H9 (cell line): ENCODE measurements at regions not wholly inside any gene's neighbourhood (a gene's known extent, or its start where the extent isn't known, plus 50 kb on each side); places are given as distances from the start of the nearest gene placed in this dataset.

Experiments
- DNase-seq: peaks from one replicate; pipeline ENCODE4 v3.0.0-alpha.2; 2017
- H2AFZ ChIP-seq: one replicate; pipeline ENCODE4 v1.6.1; 2013; ENCODE audit warnings: mild to moderate bottlenecking, low read length, control low read depth, moderate library complexity
- H2AK5ac ChIP-seq: 2 replicates; pipeline ENCODE4 v1.6.1; 2013; ENCODE audit warnings: low read length, control low read depth, mixed read lengths; ENCODE audit not compliant: insufficient read length
- H2BK120ac ChIP-seq: one replicate; pipeline ENCODE4 v1.6.1; 2013; ENCODE audit warnings: low read depth, mild to moderate bottlenecking, low read length, control low read depth, inconsistent platforms; ENCODE audit not compliant: poor library complexity, severe bottlenecking
- H2BK12ac ChIP-seq: 2 replicates; pipeline ENCODE4 v1.6.1; 2013; ENCODE audit warnings: low read length, control low read depth, mixed read lengths, low read depth; ENCODE audit not compliant: insufficient read length
- H2BK15ac ChIP-seq: 2 replicates; pipeline ENCODE4 v1.6.1; 2013; ENCODE audit warnings: low read depth, low read length, control low read depth
- H2BK20ac ChIP-seq: one replicate; pipeline ENCODE4 v1.6.1; 2013; ENCODE audit warnings: low read depth, mild to moderate bottlenecking, low read length, control low read depth, inconsistent platforms; ENCODE audit not compliant: poor library complexity, severe bottlenecking
- H2BK5ac ChIP-seq: 2 replicates; pipeline ENCODE4 v1.6.1; 2013; ENCODE audit warnings: low read length, control low read depth, mixed read lengths; ENCODE audit not compliant: insufficient read length
- H3K14ac ChIP-seq: 2 replicates; pipeline ENCODE4 v1.6.1; 2013; ENCODE audit warnings: low read length, control low read depth; ENCODE audit not compliant: insufficient read depth
- H3K18ac ChIP-seq: 2 replicates; pipeline ENCODE4 v1.6.1; 2013; ENCODE audit warnings: low read depth, mild to moderate bottlenecking, mixed read lengths, low read length, control low read depth; ENCODE audit not compliant: insufficient read length
- H3K23ac ChIP-seq: 2 replicates; pipeline ENCODE4 v1.6.1; 2013; ENCODE audit warnings: low read length, control low read depth, mixed read lengths, low read depth; ENCODE audit not compliant: insufficient read length
- H3K23me2 ChIP-seq: 2 replicates; pipeline ENCODE4 v1.6.1; 2013; ENCODE audit warnings: low read depth, mild to moderate bottlenecking, mixed read lengths, low read length, control low read depth; ENCODE audit not compliant: insufficient read length, poor library complexity, severe bottlenecking
- H3K27ac ChIP-seq: 2 replicates; pipeline ENCODE4 v1.5.1; 2013; ENCODE audit warnings: low read length, control low read depth, mixed read lengths, low read depth; ENCODE audit not compliant: insufficient read length
- H3K27me3 ChIP-seq: 2 replicates; pipeline ENCODE4 v1.6.1; 2013; ENCODE audit warnings: low read length, control low read depth, inconsistent platforms; ENCODE audit not compliant: insufficient read depth
- H3K4ac ChIP-seq: 2 replicates; pipeline ENCODE4 v1.6.1; 2013; ENCODE audit warnings: low read depth, mild to moderate bottlenecking, control low read depth, inconsistent platforms, low read length, moderate library complexity
- H3K4me1 ChIP-seq: 2 replicates; pipeline ENCODE4 v1.6.1; 2013; ENCODE audit warnings: low read length, control low read depth, inconsistent platforms; ENCODE audit not compliant: insufficient read depth
- H3K4me2 ChIP-seq: 2 replicates; pipeline ENCODE4 v1.6.1; 2013; ENCODE audit warnings: low read length, control low read depth, mixed read lengths; ENCODE audit not compliant: insufficient read length, insufficient read depth
- H3K56ac ChIP-seq: 2 replicates; pipeline ENCODE4 v1.6.1; 2013; ENCODE audit warnings: low read depth, mild to moderate bottlenecking, mixed read lengths, low read length, control low read depth; ENCODE audit not compliant: insufficient read length
- H3K79me1 ChIP-seq: 2 replicates; pipeline ENCODE4 v1.6.1; 2013; ENCODE audit warnings: low read depth, mild to moderate bottlenecking, moderate library complexity, low read length, control low read depth, inconsistent platforms; ENCODE audit not compliant: insufficient read depth, poor library complexity, severe bottlenecking
- H3K79me2 ChIP-seq: 2 replicates; pipeline ENCODE4 v1.6.1; 2013; ENCODE audit warnings: low read length, control low read depth, inconsistent platforms; ENCODE audit not compliant: insufficient read depth
- H3K9ac ChIP-seq: 2 replicates; pipeline ENCODE4 v1.6.1; 2013; ENCODE audit warnings: low read length, control low read depth, mixed read lengths; ENCODE audit not compliant: insufficient read length; ENCODE audit errors: extremely low read depth
- H3K9me3 ChIP-seq: one replicate; pipeline ENCODE4 v1.6.1; 2013; ENCODE audit warnings: low read depth, low read length, inconsistent platforms; ENCODE audit not compliant: control insufficient read depth
- H3T11ph ChIP-seq: one replicate; pipeline ENCODE4 v1.6.1; 2013; ENCODE audit warnings: mild to moderate bottlenecking, low read length, control low read depth, inconsistent platforms
- H4K20me1 ChIP-seq: one replicate; pipeline ENCODE4 v1.6.1; 2013; ENCODE audit not compliant: control insufficient read depth, insufficient read length, insufficient read depth
- H4K5ac ChIP-seq: 2 replicates; pipeline ENCODE4 v1.6.1; 2013; ENCODE audit warnings: low read depth, mild to moderate bottlenecking, mixed read lengths, low read length, control low read depth; ENCODE audit not compliant: insufficient read length
- H4K8ac ChIP-seq: replicated peaks from 2 replicates; pipeline ENCODE4 v1.6.1; 2013; ENCODE audit warnings: low read length, control low read depth, mixed read lengths, low read depth; ENCODE audit not compliant: insufficient read length
- H4K91ac ChIP-seq: 2 replicates; pipeline ENCODE4 v1.6.1; 2013; ENCODE audit warnings: low read depth, mild to moderate bottlenecking, moderate library complexity, mixed read lengths, low read length, control low read depth; ENCODE audit not compliant: insufficient read length
- H3K27ac Mint-ChIP-seq, 3 experiments: 2 replicates in 2 of 3; 3 replicates in 1 of 3; pipeline ENCODE4 v1.8.0; 2020 to 2021; ENCODE audit warnings: mixed read lengths in 3 of 3, mild to moderate bottlenecking in 1 of 3, moderate library complexity in 1 of 3
- H3K27me3 Mint-ChIP-seq: 2 replicates; pipeline ENCODE4 v1.8.0; 2021; ENCODE audit warnings: low read depth, mild to moderate bottlenecking, moderate library complexity, mixed read lengths
- H3K36me3 Mint-ChIP-seq, 3 experiments: 2 replicates in 2 of 3; 3 replicates in 1 of 3; pipeline ENCODE4 v1.8.0; 2020 to 2021; ENCODE audit warnings: low read depth in 3 of 3, mixed read lengths in 3 of 3; ENCODE audit not compliant: insufficient read depth in 1 of 3
- H3K4me1 Mint-ChIP-seq, 2 experiments: 2 replicates each; pipeline ENCODE4 v1.8.0; 2020; ENCODE audit warnings: mixed read lengths in 2 of 2
- H3K4me3 Mint-ChIP-seq, 2 experiments: 2 replicates in 1 of 2; 3 replicates in 1 of 2; pipeline ENCODE4 v1.8.0; 2020 to 2021; ENCODE audit warnings: mild to moderate bottlenecking in 2 of 2, mixed read lengths in 2 of 2, moderate library complexity in 1 of 2
- H3K9me3 Mint-ChIP-seq, 2 experiments: 2 replicates in 1 of 2; 3 replicates in 1 of 2; pipeline ENCODE4 v1.8.0; 2020; ENCODE audit warnings: mild to moderate bottlenecking in 2 of 2, mixed read lengths in 2 of 2, moderate library complexity in 1 of 2
- WGBS: extraction: QIAGEN DNeasy Blood & Tissue Kit; methylation state at CpG from one replicate; pipeline ENCODE4 v1.1.7; 2013; ENCODE audit warnings: missing lambda C conversion rate, low lambda C conversion rate, mixed read lengths; ENCODE audit not compliant: insufficient read length; ENCODE audit errors: extremely low coverage; 5-methylcytosine and 5-hydroxymethylcytosine counted together
- TF ChIP-seq, protein P1 (sequence below): fragments of 200-600 bp; sonication (generic); conservative IDR thresholded peaks from 3 replicates; pipeline ENCODE4 v1.8.0; 2021; ENCODE audit warnings: antibody characterized with exemption, mild to moderate bottlenecking

DNA sequence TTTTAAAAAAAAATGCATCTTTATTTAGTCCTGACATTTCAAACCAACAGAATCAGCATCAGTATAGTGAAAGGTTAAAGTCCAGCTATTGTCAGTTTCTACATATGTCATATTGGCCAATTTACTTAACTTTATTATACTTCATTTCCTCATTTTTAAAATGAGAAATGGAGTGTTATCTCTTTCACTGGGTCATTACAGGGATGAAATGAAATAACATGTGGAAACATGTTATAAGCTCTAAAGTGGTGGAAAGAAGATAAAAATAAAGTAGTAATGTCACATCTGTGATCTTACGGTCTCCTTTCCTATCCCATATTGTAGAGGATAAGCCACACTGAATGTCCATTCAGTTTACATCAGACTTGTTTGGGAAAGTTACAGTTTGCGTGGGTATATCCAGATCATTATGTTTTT is 780.1 kb downstream of the TUSC7 start:
- H3K4me2 ChIP-seq, result no peak overlapping the region
- H3K4ac ChIP-seq, result no peak overlapping the region
- DNase-seq, result no peak
- no peak overlapping the region for H3K56ac ChIP-seq
- no peaks in the 10 kb centered on the region for H3K23me2 ChIP-seq
- H3K4me1 ChIP-seq, result peaks cover 4% of the 10 kb centered on the region; the same call in 1 of the 2 replicates
- H3K27me3 Mint-ChIP-seq, result no peaks in the 10 kb centered on the region
- H3K4me1 Mint-ChIP-seq, result peaks cover 14% of the 10 kb centered on the region in 2 experiments
- no peak overlapping the region for H2AFZ ChIP-seq
- no peaks in the 10 kb centered on the region for H3K36me3 Mint-ChIP-seq
- H3K14ac ChIP-seq, result no peak overlapping the region
- no peaks in the 10 kb centered on the region for H3K79me2 ChIP-seq
- no peak overlapping the region for H3K23ac ChIP-seq
- no peaks in the 10 kb centered on the region for H3K9me3 ChIP-seq
- no peaks in the 10 kb centered on the region for H4K20me1 ChIP-seq
- no peak overlapping the region for H2BK20ac ChIP-seq
- H3K4me3 Mint-ChIP-seq, result no peak overlapping the region
- no peak overlapping the region for H4K8ac ChIP-seq
- H4K91ac ChIP-seq, result no peak overlapping the region
- no peak overlapping the region for H3K18ac ChIP-seq
- TF ChIP-seq, protein P1, sequence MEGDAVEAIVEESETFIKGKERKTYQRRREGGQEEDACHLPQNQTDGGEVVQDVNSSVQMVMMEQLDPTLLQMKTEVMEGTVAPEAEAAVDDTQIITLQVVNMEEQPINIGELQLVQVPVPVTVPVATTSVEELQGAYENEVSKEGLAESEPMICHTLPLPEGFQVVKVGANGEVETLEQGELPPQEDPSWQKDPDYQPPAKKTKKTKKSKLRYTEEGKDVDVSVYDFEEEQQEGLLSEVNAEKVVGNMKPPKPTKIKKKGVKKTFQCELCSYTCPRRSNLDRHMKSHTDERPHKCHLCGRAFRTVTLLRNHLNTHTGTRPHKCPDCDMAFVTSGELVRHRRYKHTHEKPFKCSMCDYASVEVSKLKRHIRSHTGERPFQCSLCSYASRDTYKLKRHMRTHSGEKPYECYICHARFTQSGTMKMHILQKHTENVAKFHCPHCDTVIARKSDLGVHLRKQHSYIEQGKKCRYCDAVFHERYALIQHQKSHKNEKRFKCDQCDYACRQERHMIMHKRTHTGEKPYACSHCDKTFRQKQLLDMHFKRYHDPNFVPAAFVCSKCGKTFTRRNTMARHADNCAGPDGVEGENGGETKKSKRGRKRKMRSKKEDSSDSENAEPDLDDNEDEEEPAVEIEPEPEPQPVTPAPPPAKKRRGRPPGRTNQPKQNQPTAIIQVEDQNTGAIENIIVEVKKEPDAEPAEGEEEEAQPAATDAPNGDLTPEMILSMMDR, result no peak
- H3K27ac Mint-ChIP-seq, result no peak overlapping the region
- no peaks in the 10 kb centered on the region for H3K27me3 ChIP-seq
- H3K27ac ChIP-seq, result no peak overlapping the region
- no peak overlapping the region for H3T11ph ChIP-seq
- H2BK5ac ChIP-seq, result no peak overlapping the region
- H2AK5ac ChIP-seq, result no peak overlapping the region
- no peak overlapping the region for H2BK12ac ChIP-seq
- no CpG with 5 or more reads among the region's 2 CpGs for WGBS
- H2BK15ac ChIP-seq, result no peak overlapping the region
- no peaks in the 10 kb centered on the region for H3K9me3 Mint-ChIP-seq
- no peak overlapping the region for H2BK120ac ChIP-seq
- no peak overlapping the region for H4K5ac ChIP-seq
- H3K9ac ChIP-seq, result no peak overlapping the region
- no peaks in the 10 kb centered on the region for H3K79me1 ChIP-seq
